B cell (primary cell): ENCODE measurements at regions not wholly inside any gene's neighbourhood (a gene's known extent, or its start where the extent isn't known, plus 50 kb on each side); places are given as distances from the start of the nearest gene placed in this dataset.

Source experiments
- ATAC-seq: fragments of 200-7000 bp; cut with Tn5 transposase; one replicate; pipeline ENCODE4 v1.10.0; 2021; ENCODE audit warnings: low read depth, mild to moderate bottlenecking, moderate number of reproducible peaks, moderate library complexity
- CTCF ChIA-PET: fragments of 350-600 bp; sonication (Branson Sonifier 250); formaldehyde crosslinking; loops from one replicate; lab custom pipeline; 2021; ENCODE audit warnings: antibody characterized with exemption, inconsistent platforms; lab: Charles Lee
- POLR2A ChIA-PET: fragments of 350-600 bp; sonication (Branson Sonifier 250); formaldehyde crosslinking; loops from one replicate; lab custom pipeline; 2021; ENCODE audit warnings: antibody characterized with exemption; lab: Charles Lee
- DNase-seq: peaks from one replicate; pipeline ENCODE4 v3.0.0; 2013
- H2AFZ ChIP-seq: 2 replicates; pipeline ENCODE4 v1.6.1; 2012; ENCODE audit warnings: mild to moderate bottlenecking, low read depth, low read length; ENCODE audit not compliant: insufficient read depth, poor library complexity, severe bottlenecking
- H3K27ac ChIP-seq, 2 donors: 1 replicate in 1 of 2; 2 replicates in 1 of 2; pipeline ENCODE4 v1.5.1; 2012 to 2013; ENCODE audit warnings: low read length in 2 of 2, mild to moderate bottlenecking in 2 of 2, moderate library complexity in 1 of 2
- H3K27me3 ChIP-seq, 4 experiments: fragments of 200-600 bp in 1 of 4; sonication (generic) in 1 of 4; replicated peaks in 1 of 4; 1 replicate in 2 of 4; 2 replicates in 2 of 4; pipeline versions ENCODE4 v1.6.1 to v1.7.0; 2013 to 2016; ENCODE audit warnings: low read length in 3 of 4, mild to moderate bottlenecking in 2 of 4, mixed read lengths in 1 of 4, moderate library complexity in 1 of 4; ENCODE audit not compliant: insufficient read depth in 4 of 4, control insufficient read depth in 3 of 4; ENCODE audit errors: control extremely low read depth in 1 of 4
- H3K36me3 ChIP-seq, 2 experiments: replicated peaks in 1 of 2; 1 replicate in 1 of 2; 2 replicates in 1 of 2; pipeline versions ENCODE4 v1.6.1 to v1.7.1; 2013; ENCODE audit warnings: low read length in 1 of 2; ENCODE audit not compliant: insufficient read depth in 2 of 2, control insufficient read depth in 1 of 2; ENCODE audit errors: control extremely low read depth in 1 of 2, extremely low read depth in 1 of 2
- H3K4me1 ChIP-seq, 2 donors: fragments of 200-600 bp in 1 of 2; sonication (generic) in 1 of 2; 1 replicate in 1 of 2; 2 replicates in 1 of 2; pipeline versions ENCODE4 v1.5.1 to v1.6.1; 2013 to 2017; ENCODE audit warnings: low read length in 2 of 2; ENCODE audit not compliant: control insufficient read depth in 2 of 2, insufficient read depth in 2 of 2
- H3K4me2 ChIP-seq: replicated peaks from 2 replicates; pipeline ENCODE3; 2012; ENCODE audit warnings: mild to moderate bottlenecking, low read depth, low read length; ENCODE audit not compliant: poor library complexity, severe bottlenecking
- H3K4me3 ChIP-seq, 5 experiments: fragments of 200-600 bp in 1 of 5; sonication (generic) in 1 of 5; 1 replicate in 3 of 5; 2 replicates in 2 of 5; pipeline versions ENCODE4 v1.5.1 to v1.7.0; 2011 to 2016; ENCODE audit warnings: low read length in 4 of 5, mild to moderate bottlenecking in 4 of 5, low read depth in 2 of 5, control low read depth in 1 of 5, moderate library complexity in 1 of 5; ENCODE audit not compliant: insufficient read depth in 1 of 5; ENCODE audit errors: control extremely low read depth in 1 of 5, extremely low read depth in 1 of 5
- H3K79me2 ChIP-seq: fragments of 200-600 bp; sonication (generic); one replicate; pipeline ENCODE4 v1.6.0; 2016; ENCODE audit warnings: low read length; ENCODE audit not compliant: control insufficient read depth, insufficient read depth
- H3K9ac ChIP-seq: fragments of 200-600 bp; sonication (generic); 2 replicates; pipeline ENCODE4 v1.6.1; 2017; ENCODE audit warnings: mild to moderate bottlenecking, low read length, moderate library complexity
- H3K9me3 ChIP-seq, 3 donors: one replicate each; pipeline versions ENCODE4 v1.6.1 to v1.7.1; 2013; ENCODE audit warnings: low read length in 2 of 3; ENCODE audit not compliant: control insufficient read depth in 2 of 3, insufficient read depth in 1 of 3; ENCODE audit errors: control extremely low read depth in 1 of 3
- H4K20me1 ChIP-seq: 2 replicates; pipeline ENCODE4 v1.6.0; 2012; ENCODE audit warnings: mild to moderate bottlenecking, low read length; ENCODE audit not compliant: insufficient read depth, control insufficient read depth, poor library complexity, severe bottlenecking
- H3K27ac Mint-ChIP-seq: one replicate; pipeline ENCODE4 v1.8.0; 2021; ENCODE audit warnings: mixed read lengths
- H3K27me3 Mint-ChIP-seq: one replicate; pipeline ENCODE4 v1.8.0; 2021; ENCODE audit warnings: mixed read lengths
- H3K4me1 Mint-ChIP-seq: one replicate; pipeline ENCODE4 v1.8.0; 2021; ENCODE audit warnings: mixed read lengths
- H3K4me3 Mint-ChIP-seq: one replicate; pipeline ENCODE4 v1.8.0; 2021; ENCODE audit warnings: mixed read lengths
- H3K9me3 Mint-ChIP-seq: one replicate; pipeline ENCODE4 v1.8.0; 2022; ENCODE audit warnings: mixed read lengths; ENCODE audit not compliant: insufficient read depth
- CTCF ChIP-seq: fragments of 200-600 bp; IDR thresholded peaks from one replicate; pipeline ENCODE4 v1.8.0; 2022; ENCODE audit warnings: antibody characterized with exemption, mild to moderate bottlenecking
- EZH2 ChIP-seq: IDR thresholded peaks from 2 replicates; pipeline ENCODE4 v1.6.1; 2012; ENCODE audit warnings: borderline replicate concordance, low read depth, mild to moderate bottlenecking, moderate library complexity, low read length; ENCODE audit not compliant: insufficient read depth, poor library complexity, severe bottlenecking
- WGBS: methylation state at CpG from one replicate; pipeline ENCODE4 v1.1.5; 2013; ENCODE audit warnings: missing lambda C conversion rate; ENCODE audit not compliant: insufficient coverage; 5-methylcytosine and 5-hydroxymethylcytosine counted together
- intact Hi-C: fragments of 100-400 bp; cut with micrococcal nuclease; formaldehyde crosslinking; loops from one replicate; pipeline ENCODE4 v1.10.0; 2022

GRCh38 chr15:95024351-95024750 is 793.0 kb downstream of the MCTP2 start:
- Histone ChIP-seq H3K4me2 (no peak overlapping the region), H3K36me3 (no peaks in the 10 kb centered on the region), H2AFZ (no peak overlapping the region), H3K27me3 (no peaks in the 10 kb centered on the region), H3K9ac (no peak overlapping the region), H3K9me3 (no peaks in the 10 kb centered on the region), H3K79me2 (no peaks in the 10 kb centered on the region), H4K20me1 (no peaks in the 10 kb centered on the region), H3K4me3 (no peak overlapping the region), H3K27ac (no peak overlapping the region), H3K4me1 (no peaks in the 10 kb centered on the region)
- POLR2A ChIA-PET: no interaction called here
- Mint-ChIP-seq H3K4me3 (no peak overlapping the region), H3K9me3 (no peaks in the 10 kb centered on the region), H3K27ac (no peak overlapping the region), H3K4me1 (no peaks in the 10 kb centered on the region), H3K27me3 (no peaks in the 10 kb centered on the region)
- TF ChIP-seq EZH2 (no peak), CTCF (no peak)
- CTCF ChIA-PET: interaction anchor here (1.0 kb wide), 1 partner anchor 18 kb away, joined by 3 read pairs; no protein-coding TSS in a partner anchor
- ATAC-seq (no peak), DNase-seq (no peak)
- intact Hi-C loops: no loop called here
- no CpG with 5 or more reads among the region's 2 CpGs for WGBS

GRCh38 chr15:95025924-95026728 is 794.8 kb downstream of the MCTP2 start:
- no peaks in the 10 kb centered on the region for H4K20me1 ChIP-seq
- H3K4me2 ChIP-seq: no peak overlapping the region
- H3K9ac ChIP-seq: no peak overlapping the region
- TF ChIP-seq CTCF (no peak), EZH2 (no peak)
- H3K9me3 ChIP-seq: no peaks in the 10 kb centered on the region
- H3K4me1 ChIP-seq: no peaks in the 10 kb centered on the region
- ATAC-seq (no peak), DNase-seq (no peak)
- H3K27me3 Mint-ChIP-seq: no peaks in the 10 kb centered on the region
- H3K36me3 ChIP-seq: no peaks in the 10 kb centered on the region
- POLR2A ChIA-PET: no interaction called here
- no peaks in the 10 kb centered on the region for H3K9me3 Mint-ChIP-seq
- H3K27ac Mint-ChIP-seq: no peak overlapping the region
- H3K4me1 Mint-ChIP-seq: no peaks in the 10 kb centered on the region
- H3K27me3 ChIP-seq: no peaks in the 10 kb centered on the region
- H3K4me3 Mint-ChIP-seq: no peak overlapping the region
- no peak overlapping the region for H2AFZ ChIP-seq
- H3K79me2 ChIP-seq: no peaks in the 10 kb centered on the region
- CTCF ChIA-PET: no interaction called here
- WGBS: 92% methylated on average over 2 of the region's 5 CpGs
- H3K4me3 ChIP-seq: no peak overlapping the region
- H3K27ac ChIP-seq: no peak overlapping the region
- intact Hi-C loops: no loop called here
